Mesenchymal stem cell (in vitro differentiated cells and primary cell): ENCODE measurements at regions not wholly inside any gene's neighbourhood (a gene's known extent, or its start where the extent isn't known, plus 50 kb on each side); places are given as distances from the start of the nearest gene placed in this dataset.

ENCODE experiments used
- DNase-seq: peaks from one replicate; pipeline ENCODE4 v3.0.0-alpha.2; 2013
- H2AFZ ChIP-seq: one replicate; pipeline ENCODE4 v1.6.1; 2013; ENCODE audit warnings: low read depth, mild to moderate bottlenecking, control low read depth, inconsistent platforms, low read length, moderate library complexity
- H2AK5ac ChIP-seq: 2 replicates; pipeline ENCODE4 v1.6.1; 2013; ENCODE audit warnings: low read length, moderate library complexity, mild to moderate bottlenecking, inconsistent platforms; ENCODE audit not compliant: severe bottlenecking
- H2BK120ac ChIP-seq: one replicate; pipeline ENCODE4 v1.6.1; 2013; ENCODE audit warnings: low read depth, mild to moderate bottlenecking, inconsistent platforms, low read length, moderate library complexity
- H2BK12ac ChIP-seq, 2 experiments: one replicate each; pipeline ENCODE4 v1.6.1; 2013; ENCODE audit warnings: inconsistent platforms in 2 of 2, low read length in 2 of 2, mild to moderate bottlenecking in 2 of 2, moderate library complexity in 2 of 2, control low read depth in 1 of 2
- H2BK15ac ChIP-seq: one replicate; pipeline ENCODE4 v1.6.1; 2013; ENCODE audit warnings: mild to moderate bottlenecking, low read depth, inconsistent platforms; ENCODE audit not compliant: poor library complexity, severe bottlenecking
- H2BK5ac ChIP-seq: 2 replicates; pipeline ENCODE4 v1.6.1; 2013; ENCODE audit warnings: low read depth, mild to moderate bottlenecking, low read length, control low read depth, inconsistent platforms; ENCODE audit not compliant: poor library complexity, severe bottlenecking
- H3K14ac ChIP-seq, 2 experiments: one replicate each; pipeline ENCODE4 v1.6.1; 2013; ENCODE audit warnings: inconsistent platforms in 2 of 2, low read length in 2 of 2, control low read depth in 1 of 2, mild to moderate bottlenecking in 1 of 2, moderate library complexity in 1 of 2
- H3K18ac ChIP-seq, 2 experiments: one replicate each; pipeline ENCODE4 v1.6.1; 2013; ENCODE audit warnings: inconsistent platforms in 2 of 2, low read length in 2 of 2, control low read depth in 1 of 2, low read depth in 1 of 2, mild to moderate bottlenecking in 1 of 2
- H3K23ac ChIP-seq, 2 experiments: one replicate each; pipeline ENCODE4 v1.6.1; 2013; ENCODE audit warnings: inconsistent platforms in 2 of 2, low read length in 2 of 2, mild to moderate bottlenecking in 2 of 2, moderate library complexity in 2 of 2, control low read depth in 1 of 2
- H3K27ac ChIP-seq: 2 replicates; pipeline ENCODE4 v1.5.1; 2013; ENCODE audit warnings: mild to moderate bottlenecking, moderate library complexity, low read length, control low read depth, inconsistent platforms; ENCODE audit not compliant: poor library complexity, severe bottlenecking
- H3K27me3 ChIP-seq, 2 experiments: 2 replicates each; pipeline versions ENCODE4 v1.6.1 to v1.7.0; 2013; ENCODE audit warnings: low read length in 2 of 2, mild to moderate bottlenecking in 2 of 2, moderate library complexity in 2 of 2, control low read depth in 1 of 2, inconsistent platforms in 1 of 2; ENCODE audit not compliant: control insufficient read depth in 1 of 2, insufficient read depth in 1 of 2
- H3K36me3 ChIP-seq, 2 experiments: 2 replicates each; pipeline versions ENCODE4 v1.6.1 to v1.7.0; 2013; ENCODE audit warnings: low read length in 2 of 2, control low read depth in 1 of 2, inconsistent platforms in 1 of 2, low read depth in 1 of 2, mild to moderate bottlenecking in 1 of 2; ENCODE audit not compliant: insufficient read depth in 2 of 2, control insufficient read depth in 1 of 2
- H3K4ac ChIP-seq, 2 experiments: one replicate each; pipeline ENCODE4 v1.6.1; 2013; ENCODE audit warnings: inconsistent platforms in 2 of 2, low read length in 2 of 2, mild to moderate bottlenecking in 2 of 2, moderate library complexity in 2 of 2, control low read depth in 1 of 2, low read depth in 1 of 2
- H3K4me1 ChIP-seq: 2 replicates; pipeline ENCODE4 v1.6.1; 2013; ENCODE audit warnings: low read depth, low read length, control low read depth; ENCODE audit not compliant: control insufficient read depth, insufficient read depth
- H3K4me2 ChIP-seq: 2 replicates; pipeline ENCODE4 v1.6.1; 2013; ENCODE audit warnings: low read length, mild to moderate bottlenecking, inconsistent platforms; ENCODE audit not compliant: poor library complexity, severe bottlenecking
- H3K4me3 ChIP-seq, 2 experiments: 2 replicates each; pipeline versions ENCODE4 v1.5.1 to v1.7.0; 2013; ENCODE audit warnings: low read length in 2 of 2, mild to moderate bottlenecking in 2 of 2, control low read depth in 1 of 2, low read depth in 1 of 2; ENCODE audit not compliant: insufficient read depth in 1 of 2
- H3K79me1 ChIP-seq: replicated peaks from 2 replicates; pipeline ENCODE4 v1.6.1; 2013; ENCODE audit warnings: mild to moderate bottlenecking, control low read depth, low read length, inconsistent platforms; ENCODE audit not compliant: poor library complexity, severe bottlenecking
- H3K9ac ChIP-seq: 2 replicates; pipeline ENCODE4 v1.7.0; 2013; ENCODE audit warnings: mild to moderate bottlenecking, low read length, moderate library complexity
- H3K9me3 ChIP-seq: 2 replicates; pipeline ENCODE4 v1.7.0; 2013; ENCODE audit warnings: mild to moderate bottlenecking, low read length; ENCODE audit not compliant: control insufficient read depth
- H4K8ac ChIP-seq: one replicate; pipeline ENCODE4 v1.6.1; 2013; ENCODE audit warnings: inconsistent platforms, mild to moderate bottlenecking, low read length, moderate library complexity
- H4K91ac ChIP-seq: one replicate; pipeline ENCODE4 v1.6.1; 2013; ENCODE audit warnings: mild to moderate bottlenecking, low read length, inconsistent platforms
- WGBS: methylation state at CpG from one replicate; pipeline ENCODE4 v1.1.7; 2013; ENCODE audit warnings: mixed read lengths; 5-methylcytosine and 5-hydroxymethylcytosine counted together

DNA sequence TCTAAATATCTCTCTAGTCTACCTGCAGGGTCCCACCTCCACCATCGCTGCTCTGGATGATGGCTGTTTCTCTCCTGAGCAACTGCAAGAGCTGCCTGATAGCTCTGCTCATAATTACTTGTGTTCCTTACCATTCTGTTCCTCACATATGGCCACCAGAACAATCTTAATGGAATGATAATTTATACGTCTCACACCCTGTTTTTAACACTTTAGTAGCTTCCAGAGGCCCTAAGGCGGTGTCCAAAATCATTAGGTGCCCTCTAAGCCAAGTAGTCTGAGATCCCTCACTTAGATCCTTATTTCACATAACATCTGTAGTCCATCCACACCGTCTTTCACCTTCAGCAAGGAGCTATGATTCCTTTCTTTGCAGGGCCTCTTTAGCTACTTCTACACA is 373.3 kb downstream of the GBE1 start:
- DNase-seq = no peak
- H3K18ac ChIP-seq = no peak overlapping the region
- no peak overlapping the region for H3K4ac ChIP-seq
- no peak overlapping the region for H3K4me2 ChIP-seq
- no peak overlapping the region for H3K23ac ChIP-seq
- H3K27ac ChIP-seq = no peak overlapping the region
- no peaks in the 10 kb centered on the region for H3K27me3 ChIP-seq
- H2BK120ac ChIP-seq = no peak overlapping the region
- no peak overlapping the region for H3K4me3 ChIP-seq
- no peak overlapping the region for H3K9ac ChIP-seq
- no peak overlapping the region for H2AK5ac ChIP-seq
- no peaks in the 10 kb centered on the region for H3K9me3 ChIP-seq
- H2BK15ac ChIP-seq = no peak overlapping the region
- no peaks in the 10 kb centered on the region for H3K36me3 ChIP-seq
- no peaks in the 10 kb centered on the region for H3K4me1 ChIP-seq
- no peak overlapping the region for H2BK5ac ChIP-seq
- H2BK12ac ChIP-seq = no peak overlapping the region
- no peak overlapping the region for H2AFZ ChIP-seq
- H3K79me1 ChIP-seq = no peaks in the 10 kb centered on the region
- H3K14ac ChIP-seq = no peak overlapping the region
- no peak overlapping the region for H4K8ac ChIP-seq
- no peak overlapping the region for H4K91ac ChIP-seq
- WGBS = 64% methylated on average over 4 of the region's 4 CpGs

DNA sequence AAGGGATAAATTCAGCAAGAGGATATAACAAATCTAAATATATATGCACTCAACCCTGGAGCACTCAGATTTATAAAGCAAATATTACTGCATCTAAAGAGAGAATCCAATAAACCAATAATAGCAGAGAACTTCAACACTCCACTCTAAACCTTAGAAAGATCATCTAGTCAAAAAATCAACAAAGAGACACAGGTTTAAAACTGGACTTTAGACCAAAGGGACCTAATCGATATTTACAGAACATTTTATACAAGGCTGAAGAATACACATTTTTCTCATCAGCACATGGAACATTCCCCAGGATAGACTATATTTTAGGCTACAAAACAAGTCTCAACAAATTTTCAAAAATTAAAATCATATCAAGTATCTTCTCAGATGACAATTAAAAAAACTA is 379.0 kb downstream of the GBE1 start:
- WGBS = 96% methylated on average over 1 of the region's 1 CpG

DNA sequence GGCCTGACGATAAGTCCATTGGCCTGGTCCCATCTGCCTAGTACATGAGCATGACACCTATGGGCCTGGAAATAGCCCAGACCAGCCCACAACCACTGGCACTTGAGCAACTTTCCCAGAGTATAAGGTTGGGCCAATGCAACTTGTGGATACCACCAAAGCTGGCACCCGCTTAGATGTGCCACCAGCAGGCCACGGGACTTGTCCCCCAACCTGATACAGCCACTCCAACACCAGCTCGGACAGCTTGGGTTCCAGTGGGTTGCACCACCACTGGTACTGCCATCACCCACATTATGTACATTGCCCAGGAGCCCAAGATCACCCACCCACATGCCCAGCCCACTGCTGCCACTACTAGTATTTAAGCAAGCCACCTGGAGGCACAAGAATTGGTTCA is 381.2 kb downstream of the GBE1 start:
- no peak overlapping the region for H2BK15ac ChIP-seq
- DNase-seq = no peak
- no peak overlapping the region for H2BK12ac ChIP-seq
- H3K14ac ChIP-seq = no peak overlapping the region
- H2BK120ac ChIP-seq = no peak overlapping the region
- H3K18ac ChIP-seq = no peak overlapping the region
- no peak overlapping the region for H4K91ac ChIP-seq
- H3K4ac ChIP-seq = no peak overlapping the region
- H3K4me1 ChIP-seq = no peaks in the 10 kb centered on the region
- no peak overlapping the region for H3K9ac ChIP-seq
- WGBS = 82% methylated on average over 4 of the region's 4 CpGs
- H2AFZ ChIP-seq = no peak overlapping the region
- no peaks in the 10 kb centered on the region for H3K27me3 ChIP-seq
- H3K79me1 ChIP-seq = no peaks in the 10 kb centered on the region
- no peak overlapping the region for H2BK5ac ChIP-seq
- no peak overlapping the region for H3K23ac ChIP-seq
- no peaks in the 10 kb centered on the region for H3K9me3 ChIP-seq
- H3K36me3 ChIP-seq = no peaks in the 10 kb centered on the region
- no peak overlapping the region for H3K4me3 ChIP-seq
- no peak overlapping the region for H2AK5ac ChIP-seq
- no peak overlapping the region for H3K4me2 ChIP-seq
- no peak overlapping the region for H3K27ac ChIP-seq
- H4K8ac ChIP-seq = no peak overlapping the region

More for the DNA sequence above, 379.0 kb downstream of the GBE1 start:
- Histone ChIP-seq H3K9ac (no peak overlapping the region), H3K23ac (no peak overlapping the region), H2AK5ac (no peak overlapping the region), H3K14ac (no peak overlapping the region), H4K91ac (no peak overlapping the region), H3K36me3 (no peaks in the 10 kb centered on the region), H3K4me1 (no peaks in the 10 kb centered on the region), H4K8ac (no peak overlapping the region), H3K4me2 (no peak overlapping the region), H3K4me3 (no peak overlapping the region), H2BK5ac (no peak overlapping the region), H2BK12ac (no peak overlapping the region), H3K18ac (no peak overlapping the region), H3K9me3 (no peaks in the 10 kb centered on the region), H2BK15ac (no peak overlapping the region), H3K27ac (no peak overlapping the region), H3K27me3 (no peaks in the 10 kb centered on the region), H2AFZ (no peak overlapping the region), H3K4ac (no peak overlapping the region), H3K79me1 (no peaks in the 10 kb centered on the region), H2BK120ac (no peak overlapping the region)
- no peak for DNase-seq

DNA sequence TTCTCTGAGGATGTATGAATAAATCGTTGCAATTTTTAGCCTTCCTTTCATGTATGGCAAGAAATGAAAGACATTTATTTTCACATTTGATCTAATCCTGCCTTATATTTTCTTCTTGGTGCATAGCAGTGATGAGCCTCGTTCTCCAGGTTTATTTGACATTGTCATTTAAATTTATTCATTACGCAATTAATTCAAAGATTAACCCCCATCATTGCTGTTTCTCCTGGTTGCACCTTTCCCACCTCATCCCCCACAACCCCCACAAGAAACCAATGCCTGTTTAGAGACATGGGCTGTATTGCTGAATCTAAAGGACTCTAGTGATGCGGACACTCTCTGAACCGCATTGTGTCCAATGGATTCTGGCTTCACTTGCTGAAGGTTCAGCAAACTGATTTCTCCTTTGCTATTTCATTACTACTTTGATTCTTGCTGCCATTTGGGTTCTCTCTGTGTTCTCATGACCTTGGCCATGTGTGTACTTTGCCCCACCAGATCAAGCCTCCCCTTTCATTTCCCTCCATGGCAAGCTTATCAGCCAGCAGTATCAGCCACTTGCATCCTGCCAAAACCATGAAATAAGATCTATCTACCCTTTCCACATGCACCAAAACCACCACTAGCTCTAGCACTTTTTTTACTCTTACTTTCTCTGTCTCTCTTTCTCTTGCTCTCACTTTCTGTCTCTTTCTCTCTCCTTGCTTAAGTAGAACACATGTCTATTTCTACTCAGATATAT is 382.7 kb downstream of the GBE1 start:
- WGBS = 86% methylated on average over 4 of the region's 5 CpGs
- no peak for DNase-seq
- H3K4ac ChIP-seq = no peak overlapping the region

More for the DNA sequence above, 382.7 kb downstream of the GBE1 start:
- H2BK12ac ChIP-seq = no peak overlapping the region
- no peaks in the 10 kb centered on the region for H3K27me3 ChIP-seq
- H2AFZ ChIP-seq = no peak overlapping the region
- no peak overlapping the region for H2BK15ac ChIP-seq
- no peak overlapping the region for H2AK5ac ChIP-seq
- no peak overlapping the region for H3K4me3 ChIP-seq
- no peaks in the 10 kb centered on the region for H3K4me1 ChIP-seq
- no peaks in the 10 kb centered on the region for H3K9me3 ChIP-seq
- H3K27ac ChIP-seq = no peak overlapping the region
- H4K8ac ChIP-seq = no peak overlapping the region
- no peak overlapping the region for H3K4me2 ChIP-seq
- no peaks in the 10 kb centered on the region for H3K79me1 ChIP-seq
- H3K23ac ChIP-seq = no peak overlapping the region
- no peak overlapping the region for H4K91ac ChIP-seq
- no peak overlapping the region for H3K18ac ChIP-seq
- H3K9ac ChIP-seq = no peak overlapping the region
- no peak overlapping the region for H3K14ac ChIP-seq
- H3K36me3 ChIP-seq = no peaks in the 10 kb centered on the region
- no peak overlapping the region for H2BK5ac ChIP-seq
- no peak overlapping the region for H2BK120ac ChIP-seq
